Calu3 (cell line): ENCODE measurements at regions not wholly inside any gene's neighbourhood (a gene's known extent, or its start where the extent isn't known, plus 50 kb on each side); places are given as distances from the start of the nearest gene placed in this dataset.

ENCODE experiments used
- BruUV-seq: library from RNA; stranded (reverse); fragments of 400-500 nt; replicated peaks from 2 replicates; lab custom pipeline; 2021; lab: Mats Ljungman, UMichigan
- CTCF ChIA-PET: fragments of 300-600 bp; sonication (Branson Sonifier 250); formaldehyde crosslinking; loops from one replicate; lab custom pipeline; 2022; ENCODE audit warnings: antibody characterized with exemption; lab: Charles Lee
- DNase-seq: peaks from one replicate; pipeline ENCODE4 v3.0.0; 2022
- H3K27ac Mint-ChIP-seq: one replicate; pipeline ENCODE4 v1.8.0; 2022; ENCODE audit warnings: mixed read lengths; ENCODE audit not compliant: unreplicated experiment
- H3K27me3 Mint-ChIP-seq: one replicate; pipeline ENCODE4 v1.8.0; 2022; ENCODE audit warnings: mixed read lengths; ENCODE audit not compliant: unreplicated experiment
- H3K36me3 Mint-ChIP-seq: one replicate; pipeline ENCODE4 v1.8.0; 2022; ENCODE audit warnings: mild to moderate bottlenecking, moderate library complexity, mixed read lengths; ENCODE audit not compliant: insufficient read depth, unreplicated experiment
- H3K4me1 Mint-ChIP-seq: one replicate; pipeline ENCODE4 v1.8.0; 2022; ENCODE audit warnings: mild to moderate bottlenecking, low read depth, mixed read lengths; ENCODE audit not compliant: unreplicated experiment
- H3K4me3 Mint-ChIP-seq: one replicate; pipeline ENCODE4 v1.8.0; 2022; ENCODE audit warnings: mild to moderate bottlenecking, low read depth, moderate library complexity, mixed read lengths; ENCODE audit not compliant: unreplicated experiment
- H3K9me3 Mint-ChIP-seq: one replicate; pipeline ENCODE4 v1.8.0; 2022; ENCODE audit warnings: low read depth, mixed read lengths; ENCODE audit not compliant: unreplicated experiment
- CTCF ChIP-seq: fragments of 200-600 bp; IDR thresholded peaks from one replicate; pipeline ENCODE4 v1.8.0; 2022; ENCODE audit warnings: antibody characterized with exemption; ENCODE audit not compliant: unreplicated experiment
- intact Hi-C: fragments of 100-400 bp; cut with micrococcal nuclease; formaldehyde crosslinking; loops from one replicate; pipeline ENCODE4 v1.10.0; 2022; ENCODE audit not compliant: unreplicated experiment

- CTCF ChIA-PET = no interaction called here
- TF ChIP-seq CTCF = no peak
- no peak for DNase-seq
- Mint-ChIP-seq H3K36me3 (no peaks in the 10 kb centered on the region), H3K27ac (no peak overlapping the region), H3K9me3 (no peaks in the 10 kb centered on the region), H3K4me1 (no peaks in the 10 kb centered on the region), H3K27me3 (peaks cover 14% of the 10 kb centered on the region), H3K4me3 (no peak overlapping the region)
- intact Hi-C loops = no loop called here
- BruUV-seq = no TSS peak
Observed at GRCh38 chr11:95378111-95378510, 147.1 kb upstream of the SESN3 start.

GRCh38 chr11:95375886-95376285 is 144.9 kb upstream of the SESN3 start:
- intact Hi-C loops = no loop called here
- CTCF ChIA-PET = no interaction called here
- Mint-ChIP-seq H3K9me3 (no peaks in the 10 kb centered on the region), H3K4me1 (no peaks in the 10 kb centered on the region), H3K27ac (no peak overlapping the region), H3K27me3 (peaks cover 8% of the 10 kb centered on the region), H3K4me3 (no peak overlapping the region), H3K36me3 (no peaks in the 10 kb centered on the region)
- DNase-seq = no peak
- TF ChIP-seq CTCF = no peak
- no TSS peak for BruUV-seq

GRCh38 chr11:95375451-95375850 is 144.4 kb upstream of the SESN3 start:
- H3K4me3 Mint-ChIP-seq = no peak overlapping the region
- intact Hi-C loops = no loop called here
- H3K27me3 Mint-ChIP-seq = peaks cover 4% of the 10 kb centered on the region
- no TSS peak for BruUV-seq
- no peaks in the 10 kb centered on the region for H3K9me3 Mint-ChIP-seq
- TF ChIP-seq CTCF = no peak
- CTCF ChIA-PET = no interaction called here
- H3K36me3 Mint-ChIP-seq = no peaks in the 10 kb centered on the region
- no peaks in the 10 kb centered on the region for H3K4me1 Mint-ChIP-seq
- no peak overlapping the region for H3K27ac Mint-ChIP-seq
- no peak for DNase-seq

- no peaks in the 10 kb centered on the region for H3K4me1 Mint-ChIP-seq
- CTCF ChIA-PET = no interaction called here
- no TSS peak for BruUV-seq
Observed at GRCh38 chr11:95374105-95374504, 143.1 kb upstream of the SESN3 start.

More at GRCh38 chr11:95374105-95374504, 143.1 kb upstream of the SESN3 start:
- Mint-ChIP-seq H3K27me3 (no peaks in the 10 kb centered on the region), H3K36me3 (no peaks in the 10 kb centered on the region), H3K27ac (no peak overlapping the region), H3K9me3 (no peaks in the 10 kb centered on the region), H3K4me3 (no peak overlapping the region)
- intact Hi-C loops = no loop called here
- no peak for DNase-seq
- no peak for TF ChIP-seq CTCF
